SK-N-MC (cell line): ENCODE measurements at regions not wholly inside any gene's neighbourhood (a gene's known extent, or its start where the extent isn't known, plus 50 kb on each side); places are given as distances from the start of the nearest gene placed in this dataset.

Experiments
- DNase-seq: peaks from one replicate; pipeline ENCODE4 v3.0.0-alpha.2; 2011; ENCODE audit warnings: low read depth, low spot score
- H3K27ac ChIP-seq: fragments of 200-600 bp; sonication (generic); 2 replicates; pipeline ENCODE4 v1.5.1; 2016; ENCODE audit warnings: mixed run types
- H3K36me3 ChIP-seq: fragments of 200-600 bp; sonication (generic); 2 replicates; pipeline ENCODE4 v1.6.1; 2017; ENCODE audit warnings: antibody characterized with exemption, low read length, mixed read lengths; ENCODE audit not compliant: insufficient read depth
- H3K4me3 ChIP-seq: fragments of 200-600 bp; sonication (generic); 2 replicates; pipeline ENCODE4 v1.5.1; 2016
- H3K9ac ChIP-seq: fragments of 200-600 bp; sonication (generic); 2 replicates; pipeline ENCODE4 v1.8.0; 2017; ENCODE audit warnings: mixed run types, mixed read lengths; ENCODE audit not compliant: insufficient read length
- H3K9me3 ChIP-seq: fragments of 200-600 bp; sonication (generic); 2 replicates; pipeline ENCODE4 v1.6.1; 2017; ENCODE audit warnings: low read depth, mild to moderate bottlenecking, antibody characterized with exemption, low read length, moderate library complexity, mixed read lengths
- EZH2 ChIP-seq: fragments of 200-600 bp; sonication (generic); IDR thresholded peaks from one replicate; pipeline ENCODE4 v1.6.1; 2017; ENCODE audit warnings: antibody characterized with exemption
- FOXP2 ChIP-seq: optimal IDR thresholded peaks from 2 replicates; pipeline ENCODE3; 2011; ENCODE audit warnings: mild to moderate bottlenecking, moderate library complexity; ENCODE audit not compliant: insufficient read depth; ENCODE audit errors: extremely low read length, control extremely low read depth
- POLR2AphosphoS5 ChIP-seq: IDR thresholded peaks from 2 replicates; pipeline ENCODE4 v1.6.1; 2012; ENCODE audit warnings: mild to moderate bottlenecking, low read depth, low read length, borderline replicate concordance

GRCh38 chr3:99269606-99270351 is 368.3 kb upstream of the DCBLD2 start:
- DNase-seq: no peak
- Histone ChIP-seq H3K36me3 (no peaks in the 10 kb centered on the region), H3K4me3 (no peak overlapping the region), H3K9me3 (no peaks in the 10 kb centered on the region), H3K27ac (no peak overlapping the region), H3K9ac (no peak overlapping the region)
- no peak for TF ChIP-seq EZH2
- no peak for TF ChIP-seq POLR2AphosphoS5
- no peak for TF ChIP-seq FOXP2

DNA sequence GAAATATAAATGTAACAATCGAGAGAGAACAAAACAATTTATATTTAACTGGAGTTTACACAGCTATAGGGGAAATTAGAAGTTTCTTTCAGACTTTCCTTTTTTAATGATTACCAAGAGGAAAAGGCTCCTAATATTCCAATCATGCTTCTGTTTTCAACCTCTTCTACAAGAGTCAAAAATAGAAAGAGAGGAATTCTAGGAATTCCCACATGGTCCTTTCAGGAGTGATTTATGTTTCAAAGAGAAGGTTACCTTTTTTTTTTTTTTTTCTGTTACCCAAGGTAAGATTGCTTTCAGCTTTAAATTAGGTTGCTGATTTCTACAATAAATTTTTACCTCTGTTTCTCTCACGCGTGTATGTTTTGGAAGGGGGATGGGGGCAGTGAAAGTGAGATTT is 355.3 kb upstream of the DCBLD2 start:
- TF ChIP-seq EZH2 (no peak), FOXP2 (no peak), POLR2AphosphoS5 (no peak)
- Histone ChIP-seq H3K9me3 (no peaks in the 10 kb centered on the region), H3K9ac (no peak overlapping the region), H3K4me3 (no peak overlapping the region), H3K36me3 (no peaks in the 10 kb centered on the region), H3K27ac (no peak overlapping the region)
- DNase-seq: no peak

DNA sequence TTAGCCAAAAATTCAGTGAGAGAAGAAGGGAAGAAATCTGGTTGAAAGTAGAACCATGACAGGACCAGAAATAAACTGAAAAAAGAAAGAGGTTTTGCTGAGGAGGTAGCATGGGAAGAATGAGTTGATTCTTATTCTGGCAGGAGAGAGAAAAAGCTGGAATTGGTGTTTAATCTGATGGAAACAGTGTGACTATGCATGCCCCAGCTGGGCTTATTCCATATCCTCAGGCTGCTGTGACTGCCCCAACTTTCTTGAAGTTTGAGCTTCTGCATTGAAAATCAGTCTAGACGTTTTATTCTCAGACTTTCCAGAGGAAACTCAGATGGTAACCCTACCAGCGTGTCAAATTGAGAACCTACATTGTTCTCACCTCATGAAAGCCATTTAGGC is 352.5 kb upstream of the DCBLD2 start:
- no peak overlapping the region for H3K27ac ChIP-seq
- no peaks in the 10 kb centered on the region for H3K36me3 ChIP-seq
- H3K9me3 ChIP-seq: no peaks in the 10 kb centered on the region
- no peak overlapping the region for H3K9ac ChIP-seq
- DNase-seq: no peak
- no peak overlapping the region for H3K4me3 ChIP-seq
- no peak for TF ChIP-seq EZH2
- no peak for TF ChIP-seq FOXP2
- no peak for TF ChIP-seq POLR2AphosphoS5

- Histone ChIP-seq H3K4me3 (no peak overlapping the region), H3K36me3 (no peaks in the 10 kb centered on the region), H3K27ac (no peak overlapping the region), H3K9ac (no peak overlapping the region), H3K9me3 (no peaks in the 10 kb centered on the region)
- TF ChIP-seq POLR2AphosphoS5 (no peak), FOXP2 (no peak), EZH2 (no peak)
- no peak for DNase-seq
Observed at GRCh38 chr3:99250821-99251355, 349.4 kb upstream of the DCBLD2 start.

DNA sequence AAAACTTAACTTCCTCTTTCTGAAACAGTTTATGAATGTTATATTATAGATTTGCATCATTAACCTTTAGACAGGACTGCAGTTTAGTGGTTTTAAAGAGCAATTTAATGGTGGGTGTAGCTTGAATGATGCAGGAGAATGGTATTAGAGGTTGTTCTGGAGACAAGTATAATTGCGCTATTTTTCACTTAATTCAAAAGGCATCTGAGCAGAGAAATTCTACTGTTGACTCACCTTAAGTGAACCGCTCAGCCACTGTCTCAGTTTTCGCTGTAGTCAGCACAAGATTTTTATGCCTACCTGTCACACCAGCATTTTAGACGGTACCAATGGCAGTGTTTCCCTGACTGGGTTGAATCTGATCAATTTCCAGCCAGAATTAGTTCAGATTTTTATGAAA is 348.8 kb upstream of the DCBLD2 start:
- Histone ChIP-seq H3K36me3 (no peaks in the 10 kb centered on the region), H3K9me3 (no peaks in the 10 kb centered on the region), H3K4me3 (no peak overlapping the region), H3K9ac (no peak overlapping the region), H3K27ac (no peak overlapping the region)
- TF ChIP-seq EZH2 (no peak), POLR2AphosphoS5 (no peak), FOXP2 (no peak)
- no peak for DNase-seq

DNA sequence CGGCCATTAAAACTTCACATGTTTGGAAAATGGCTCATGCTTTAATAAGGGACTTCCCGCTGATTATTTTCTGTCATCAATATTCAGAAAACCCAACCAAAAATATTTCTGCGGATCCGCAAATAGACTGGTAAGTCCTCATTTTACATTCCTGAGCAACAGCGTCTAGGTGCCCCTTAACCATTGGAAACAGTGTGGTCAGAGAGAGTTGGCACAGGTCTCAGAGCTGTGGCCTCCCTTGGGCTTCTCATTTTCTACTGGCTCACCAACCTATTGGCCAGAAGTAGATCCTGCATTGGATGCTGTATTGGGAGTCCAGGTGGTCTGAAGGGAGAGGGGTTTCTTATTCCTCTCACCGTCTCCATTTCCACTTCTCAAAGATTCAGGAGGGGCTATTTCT is 348.1 kb upstream of the DCBLD2 start:
- Histone ChIP-seq H3K4me3 (no peak overlapping the region), H3K27ac (no peak overlapping the region), H3K9me3 (no peaks in the 10 kb centered on the region), H3K9ac (no peak overlapping the region), H3K36me3 (no peaks in the 10 kb centered on the region)
- TF ChIP-seq FOXP2 (no peak), EZH2 (no peak), POLR2AphosphoS5 (no peak)
- no peak for DNase-seq

GRCh38 chr3:99248913-99249312 is 347.4 kb upstream of the DCBLD2 start:
- Histone ChIP-seq H3K9me3 (no peaks in the 10 kb centered on the region), H3K9ac (no peak overlapping the region), H3K27ac (no peak overlapping the region), H3K4me3 (no peak overlapping the region), H3K36me3 (no peaks in the 10 kb centered on the region)
- no peak for DNase-seq
- TF ChIP-seq EZH2 (no peak), FOXP2 (no peak), POLR2AphosphoS5 (no peak)

GRCh38 chr3:99248130-99248529 is 346.6 kb upstream of the DCBLD2 start:
- H3K27ac ChIP-seq: no peak overlapping the region
- DNase-seq: no peak
- no peaks in the 10 kb centered on the region for H3K36me3 ChIP-seq
- no peaks in the 10 kb centered on the region for H3K9me3 ChIP-seq
- no peak for TF ChIP-seq POLR2AphosphoS5
- TF ChIP-seq EZH2: no peak
- no peak for TF ChIP-seq FOXP2
- H3K4me3 ChIP-seq: no peak overlapping the region
- no peak overlapping the region for H3K9ac ChIP-seq

DNA sequence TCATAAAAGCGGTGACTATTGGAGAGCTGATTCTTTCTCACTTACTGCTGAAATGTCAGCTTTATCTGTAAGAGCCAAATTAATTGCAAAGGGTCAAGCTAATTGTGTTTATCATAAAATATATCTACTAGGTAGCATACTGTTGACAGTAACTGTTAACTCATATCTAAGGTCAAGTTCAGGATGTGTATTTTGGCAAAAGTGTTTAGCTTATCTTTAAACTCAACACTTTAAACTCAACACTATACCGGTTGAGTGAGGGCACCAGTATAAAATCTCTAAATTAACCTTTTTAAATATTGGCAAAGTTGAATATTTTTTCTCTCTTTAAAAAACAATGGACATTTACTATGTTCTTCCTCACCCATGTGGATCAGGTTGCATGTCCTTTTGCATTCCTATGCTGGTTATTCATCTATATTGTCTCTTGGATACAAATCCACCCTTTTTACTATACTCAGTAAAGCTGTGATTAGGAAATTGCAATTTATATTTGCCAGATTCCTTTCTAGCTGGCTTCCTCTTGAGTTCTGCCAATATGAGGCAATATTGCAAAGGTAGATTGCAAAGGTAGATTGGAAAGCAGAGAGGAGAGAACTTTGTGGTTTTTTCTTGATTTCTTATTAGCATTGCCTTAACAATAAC is 344.6 kb upstream of the DCBLD2 start:
- TF ChIP-seq EZH2 (no peak), FOXP2 (no peak), POLR2AphosphoS5 (no peak)
- H3K27ac ChIP-seq: no peak overlapping the region
- H3K36me3 ChIP-seq: no peaks in the 10 kb centered on the region
- H3K9me3 ChIP-seq: no peaks in the 10 kb centered on the region
- H3K9ac ChIP-seq: no peak overlapping the region
- H3K4me3 ChIP-seq: no peak overlapping the region
- DNase-seq: no peak

GRCh38 chr3:99242271-99242670 is 340.8 kb upstream of the DCBLD2 start:
- Histone ChIP-seq H3K9me3 (no peaks in the 10 kb centered on the region), H3K9ac (no peak overlapping the region), H3K36me3 (no peaks in the 10 kb centered on the region), H3K4me3 (no peak overlapping the region), H3K27ac (no peak overlapping the region)
- TF ChIP-seq POLR2AphosphoS5 (no peak), FOXP2 (no peak), EZH2 (no peak)
- no peak for DNase-seq
